ENCODE measurements at regions not wholly inside any gene's neighbourhood (a gene's known extent, or its start where the extent isn't known, plus 50 kb on each side); places are given as distances from the start of the nearest gene placed in this dataset.

DNA sequence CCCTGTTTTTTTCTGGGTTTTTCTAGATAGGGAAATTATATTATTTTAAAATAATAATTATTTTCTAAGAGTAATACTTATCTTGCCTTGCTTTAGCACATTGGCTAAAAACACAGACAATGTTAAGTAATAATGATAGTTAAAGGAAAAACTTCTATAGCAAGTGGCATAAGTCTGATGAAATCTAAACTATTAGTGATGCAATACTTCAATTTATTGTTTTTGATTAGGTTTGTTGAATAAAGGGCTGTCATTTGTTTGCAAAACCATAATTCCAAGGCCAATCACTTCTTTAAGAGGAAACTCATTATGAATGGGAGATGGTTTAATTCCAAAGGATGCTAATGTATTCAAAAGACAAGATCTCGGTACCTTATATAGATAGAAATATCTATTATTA lies 293.8 kb upstream of the FBXL7 start:
- TF ChIP-seq, protein P1, sequence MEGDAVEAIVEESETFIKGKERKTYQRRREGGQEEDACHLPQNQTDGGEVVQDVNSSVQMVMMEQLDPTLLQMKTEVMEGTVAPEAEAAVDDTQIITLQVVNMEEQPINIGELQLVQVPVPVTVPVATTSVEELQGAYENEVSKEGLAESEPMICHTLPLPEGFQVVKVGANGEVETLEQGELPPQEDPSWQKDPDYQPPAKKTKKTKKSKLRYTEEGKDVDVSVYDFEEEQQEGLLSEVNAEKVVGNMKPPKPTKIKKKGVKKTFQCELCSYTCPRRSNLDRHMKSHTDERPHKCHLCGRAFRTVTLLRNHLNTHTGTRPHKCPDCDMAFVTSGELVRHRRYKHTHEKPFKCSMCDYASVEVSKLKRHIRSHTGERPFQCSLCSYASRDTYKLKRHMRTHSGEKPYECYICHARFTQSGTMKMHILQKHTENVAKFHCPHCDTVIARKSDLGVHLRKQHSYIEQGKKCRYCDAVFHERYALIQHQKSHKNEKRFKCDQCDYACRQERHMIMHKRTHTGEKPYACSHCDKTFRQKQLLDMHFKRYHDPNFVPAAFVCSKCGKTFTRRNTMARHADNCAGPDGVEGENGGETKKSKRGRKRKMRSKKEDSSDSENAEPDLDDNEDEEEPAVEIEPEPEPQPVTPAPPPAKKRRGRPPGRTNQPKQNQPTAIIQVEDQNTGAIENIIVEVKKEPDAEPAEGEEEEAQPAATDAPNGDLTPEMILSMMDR (conservative IDR thresholded peaks at IDR 0.05; ENCODE audit: low read depth, low read length): no peak
- TF ChIP-seq EZH2phosphoT487 (IDR thresholded peaks at IDR 0.05; ENCODE audit: borderline replicate concordance, low read length) (no peak), EZH2 (IDR thresholded peaks at IDR 0.05; ENCODE audit: low read length, unreplicated experiment) (no peak)

All from PC-3 (cell line).